Progenitor cell of endocrine pancreas (in vitro differentiated cells): ENCODE measurements at regions not wholly inside any gene's neighbourhood (a gene's known extent, or its start where the extent isn't known, plus 50 kb on each side); places are given as distances from the start of the nearest gene placed in this dataset.
A peak's percentile ranks its signal among the peaks of the same experiment; 100 is the strongest.

ENCODE experiments used
- DNase-seq: peaks from one replicate; pipeline ENCODE4 v3.0.0; 2021; ENCODE audit warnings: low spot score; ENCODE audit not compliant: unreplicated experiment
- H3K27ac Mint-ChIP-seq: 2 replicates; pipeline ENCODE4 v1.8.0; 2021; ENCODE audit warnings: mild to moderate bottlenecking, moderate library complexity, mixed read lengths
- H3K27me3 Mint-ChIP-seq: 2 replicates; pipeline ENCODE4 v1.8.0; 2021; ENCODE audit warnings: mixed read lengths
- H3K36me3 Mint-ChIP-seq: 2 replicates; pipeline ENCODE4 v1.8.0; 2022; ENCODE audit warnings: mixed read lengths; ENCODE audit not compliant: insufficient read depth
- H3K4me1 Mint-ChIP-seq: 2 replicates; pipeline ENCODE4 v1.8.0; 2021; ENCODE audit warnings: low read depth, mixed read lengths
- H3K4me3 Mint-ChIP-seq: 2 replicates; pipeline ENCODE4 v1.8.0; 2021; ENCODE audit warnings: low read depth, mild to moderate bottlenecking, moderate library complexity, mixed read lengths
- H3K9me3 Mint-ChIP-seq: 2 replicates; pipeline ENCODE4 v1.8.0; 2021; ENCODE audit warnings: low read depth, mixed read lengths
- TF ChIP-seq, protein P1 (sequence below): fragments of 200-600 bp; sonication (generic); IDR thresholded peaks from one replicate; pipeline ENCODE4 v1.5.0; 2021; ENCODE audit warnings: antibody characterized with exemption, mild to moderate bottlenecking; ENCODE audit not compliant: unreplicated experiment

DNA sequence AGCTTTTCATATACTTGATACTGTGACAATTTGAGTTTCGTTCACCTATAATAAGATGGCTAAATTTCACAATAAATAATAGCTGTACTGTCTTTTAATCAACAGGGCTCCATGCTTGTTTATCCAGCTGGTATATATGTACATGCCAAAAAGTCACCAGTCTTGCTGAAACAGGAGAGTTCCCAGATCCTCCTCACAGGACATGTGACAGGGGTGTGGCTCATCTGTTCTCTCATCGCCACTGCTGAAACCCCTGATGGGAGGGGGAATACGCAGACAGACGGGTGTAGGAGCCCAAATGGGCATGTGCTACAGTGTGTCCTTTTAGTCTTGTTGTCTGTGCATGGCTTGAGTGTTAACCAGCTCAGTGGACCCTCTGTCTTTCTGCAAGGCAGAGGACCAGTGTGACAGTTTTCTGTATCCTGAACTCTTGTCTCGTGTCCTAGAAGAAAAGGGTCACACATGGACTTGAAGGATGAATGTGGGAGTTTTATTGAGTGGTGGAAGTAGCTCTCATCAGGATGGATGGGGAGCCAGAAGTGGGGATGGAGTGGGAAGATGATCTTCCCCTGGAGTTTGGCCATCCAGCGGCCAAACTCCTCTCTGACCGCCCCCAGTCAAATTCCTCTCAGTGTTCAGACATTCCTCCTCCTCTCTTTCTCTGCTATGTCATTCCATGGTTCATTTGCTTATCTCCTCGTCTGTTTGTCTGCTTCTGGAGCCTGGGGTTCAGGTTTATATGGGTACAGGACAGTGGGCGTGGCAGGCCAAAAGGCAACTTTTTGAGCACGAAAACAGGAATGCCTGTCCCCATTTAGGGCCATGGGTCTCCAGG, 113.1 kb upstream of the NECTIN3 start:
- H3K4me3 Mint-ChIP-seq = no peak overlapping the region
- no peak for DNase-seq
- no peak overlapping the region for H3K27ac Mint-ChIP-seq
- TF ChIP-seq, protein P1, sequence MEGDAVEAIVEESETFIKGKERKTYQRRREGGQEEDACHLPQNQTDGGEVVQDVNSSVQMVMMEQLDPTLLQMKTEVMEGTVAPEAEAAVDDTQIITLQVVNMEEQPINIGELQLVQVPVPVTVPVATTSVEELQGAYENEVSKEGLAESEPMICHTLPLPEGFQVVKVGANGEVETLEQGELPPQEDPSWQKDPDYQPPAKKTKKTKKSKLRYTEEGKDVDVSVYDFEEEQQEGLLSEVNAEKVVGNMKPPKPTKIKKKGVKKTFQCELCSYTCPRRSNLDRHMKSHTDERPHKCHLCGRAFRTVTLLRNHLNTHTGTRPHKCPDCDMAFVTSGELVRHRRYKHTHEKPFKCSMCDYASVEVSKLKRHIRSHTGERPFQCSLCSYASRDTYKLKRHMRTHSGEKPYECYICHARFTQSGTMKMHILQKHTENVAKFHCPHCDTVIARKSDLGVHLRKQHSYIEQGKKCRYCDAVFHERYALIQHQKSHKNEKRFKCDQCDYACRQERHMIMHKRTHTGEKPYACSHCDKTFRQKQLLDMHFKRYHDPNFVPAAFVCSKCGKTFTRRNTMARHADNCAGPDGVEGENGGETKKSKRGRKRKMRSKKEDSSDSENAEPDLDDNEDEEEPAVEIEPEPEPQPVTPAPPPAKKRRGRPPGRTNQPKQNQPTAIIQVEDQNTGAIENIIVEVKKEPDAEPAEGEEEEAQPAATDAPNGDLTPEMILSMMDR = no peak
- H3K9me3 Mint-ChIP-seq = peaks cover 6% of the 10 kb centered on the region
- H3K36me3 Mint-ChIP-seq = peaks cover under 1% of the 10 kb centered on the region
- H3K4me1 Mint-ChIP-seq = peaks cover 1% of the 10 kb centered on the region
- no peaks in the 10 kb centered on the region for H3K27me3 Mint-ChIP-seq

DNA sequence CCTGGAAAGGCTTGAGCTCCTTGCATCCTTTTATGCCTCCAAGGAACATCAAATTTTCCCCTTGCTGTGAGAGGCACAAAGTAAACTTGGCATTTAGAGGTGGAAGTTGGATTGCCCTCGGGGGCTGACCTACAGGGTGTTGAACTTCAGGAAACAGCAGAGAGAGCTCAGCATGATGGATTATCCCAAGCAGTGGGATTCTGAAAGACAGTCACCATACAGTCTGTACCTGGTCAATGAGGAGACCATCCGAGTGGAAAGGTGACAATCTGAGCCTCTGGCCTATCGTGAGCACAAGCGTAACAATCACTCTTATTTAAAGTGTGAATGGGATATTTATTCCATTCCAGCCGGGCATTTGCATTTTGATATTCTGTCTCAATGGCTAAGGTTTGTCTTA, 105.6 kb upstream of the NECTIN3 start:
- peaks cover 5% of the 10 kb centered on the region for H3K36me3 Mint-ChIP-seq
- H3K27me3 Mint-ChIP-seq = no peaks in the 10 kb centered on the region
- H3K4me1 Mint-ChIP-seq = no peaks in the 10 kb centered on the region
- TF ChIP-seq, protein P1 = no peak
- no peak for DNase-seq
- no peak overlapping the region for H3K27ac Mint-ChIP-seq
- peaks cover 39% of the 10 kb centered on the region for H3K9me3 Mint-ChIP-seq
- no peak overlapping the region for H3K4me3 Mint-ChIP-seq

DNA sequence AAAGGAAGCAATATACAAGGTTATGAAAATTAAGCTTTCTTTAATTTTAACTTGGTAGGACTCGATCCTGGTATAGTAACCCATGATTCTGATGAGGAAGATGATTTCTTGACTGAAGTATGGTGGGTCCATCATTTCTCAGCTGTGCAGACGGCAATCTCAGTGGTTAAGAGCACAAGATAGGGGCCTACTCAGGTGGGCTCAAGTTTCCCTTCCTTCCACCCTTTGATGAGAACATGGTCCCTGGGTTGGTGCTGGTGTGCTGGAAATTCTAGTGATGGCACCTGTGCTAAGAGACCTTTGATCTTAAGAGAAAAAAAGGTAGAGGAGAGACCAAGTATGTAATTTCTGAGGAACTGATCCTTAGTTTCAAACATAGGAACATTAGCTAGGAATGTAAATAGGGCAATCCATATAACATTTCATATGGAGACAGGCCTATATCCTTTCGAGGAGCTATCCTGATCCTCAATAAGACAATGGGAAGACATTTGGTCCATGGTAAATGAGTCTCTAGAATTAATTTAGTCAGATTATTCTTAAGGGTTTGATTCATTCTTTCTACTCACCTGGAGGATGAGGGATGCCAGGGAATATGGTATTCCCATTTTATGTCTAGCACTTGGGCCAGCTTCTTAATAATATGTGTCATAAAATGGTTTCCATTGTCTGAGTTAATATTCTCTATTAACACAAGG, 104.5 kb upstream of the NECTIN3 start:
- Mint-ChIP-seq H3K27ac (no peak overlapping the region), H3K4me1 (no peaks in the 10 kb centered on the region), H3K27me3 (no peaks in the 10 kb centered on the region), H3K4me3 (no peak overlapping the region), H3K9me3 (peaks cover 39% of the 10 kb centered on the region), H3K36me3 (peaks cover 5% of the 10 kb centered on the region)
- TF ChIP-seq, protein P1 = no peak
- no peak for DNase-seq

- Mint-ChIP-seq H3K4me3 (no peak overlapping the region), H3K4me1 (no peaks in the 10 kb centered on the region), H3K27me3 (no peaks in the 10 kb centered on the region), H3K27ac (no peak overlapping the region), H3K36me3 (peaks cover 5% of the 10 kb centered on the region), H3K9me3 (peaks cover 36% of the 10 kb centered on the region)
- DNase-seq = no peak
- TF ChIP-seq, protein P1 = no peak
Measured at GRCh38 chr3:110968076-110968475, 103.5 kb upstream of the NECTIN3 start.

GRCh38 chr3:110969229-110970211, 102.1 kb upstream of the NECTIN3 start:
- peak overlapping the region; percentile 69 for H3K27ac Mint-ChIP-seq
- peak overlapping the region; percentile 30 for H3K4me3 Mint-ChIP-seq
- no peaks in the 10 kb centered on the region for H3K27me3 Mint-ChIP-seq
- H3K36me3 Mint-ChIP-seq = peaks cover 4% of the 10 kb centered on the region
- TF ChIP-seq, protein P1 = no peak
- peaks cover 30% of the 10 kb centered on the region for H3K9me3 Mint-ChIP-seq
- no peak for DNase-seq
- no peaks in the 10 kb centered on the region for H3K4me1 Mint-ChIP-seq
